K562 (cell line): ENCODE measurements at regions not wholly inside any gene's neighbourhood (a gene's known extent, or its start where the extent isn't known, plus 50 kb on each side); places are given as distances from the start of the nearest gene placed in this dataset.

Experiments used
- ATAC-seq: fragments of 200-7000 bp; cut with Tn5 transposase; 3 replicates; pipeline ENCODE4 v1.9.1; 2020; ENCODE audit warnings: moderate library complexity
- BruUV-seq: library from RNA; stranded (reverse); fragments of 400-500 nt; replicated peaks from 2 replicates; lab custom pipeline; 2021; lab: Mats Ljungman, UMichigan
- CTCF ChIA-PET: fragments of 300-600 bp; formaldehyde crosslinking; extraction: SDS; loops from one replicate; lab custom pipeline; 2021; ENCODE audit warnings: low intra/inter-chr PET ratio; lab: Yijun Ruan, JAX
- POLR2A ChIA-PET: fragments of 300-600, 350-650 bp; sonication (Branson Sonifier 250); formaldehyde crosslinking; extraction: SDS; loops from one replicate; lab custom pipeline; 2021; ENCODE audit warnings: antibody characterized with exemption, inconsistent platforms; lab: Yijun Ruan, JAX
- DNase-seq, 4 experiments: peaks; one replicate each; pipeline versions ENCODE4 v3.0.0 to v3.0.0-alpha.2; 2011 to 2018; ENCODE audit warnings: low spot score in 3 of 4, mixed read lengths in 3 of 4; ENCODE audit errors: extremely low read depth in 1 of 4
- FAIRE-seq: peaks from 2 replicates; lab custom pipeline; 2011; peaks lifted over from hg19 to GRCh38; lab: Jason Lieb, UNC
- H2AFZ ChIP-seq: 2 replicates; pipeline ENCODE4 v1.6.0; 2011; ENCODE audit warnings: low read depth, low read length, control low read depth, inconsistent platforms
- H3K27ac ChIP-seq: fragments of 200-600 bp; 3 replicates; pipeline ENCODE4 v1.8.0; 2011; ENCODE audit warnings: low read depth, mild to moderate bottlenecking, control low read depth, inconsistent platforms, low read length, moderate library complexity, mixed read lengths; ENCODE audit errors: extremely low read depth
- H3K27me3 ChIP-seq, 2 experiments: fragments of 300-600 bp in 1 of 2; 2 replicates in 1 of 2; 3 replicates in 1 of 2; pipeline versions ENCODE4 v1.6.0 to v1.8.0; 2011; ENCODE audit warnings: inconsistent platforms in 2 of 2, low read length in 2 of 2, mild to moderate bottlenecking in 1 of 2, mixed read lengths in 1 of 2, moderate library complexity in 1 of 2; ENCODE audit not compliant: control insufficient read depth in 2 of 2, insufficient read depth in 2 of 2
- H3K36me3 ChIP-seq: fragments of 300-600 bp; 3 replicates; pipeline ENCODE4 v1.8.0; 2011; ENCODE audit warnings: mild to moderate bottlenecking, low read length, inconsistent platforms; ENCODE audit not compliant: control insufficient read depth, insufficient read depth
- H3K4me1 ChIP-seq, 2 experiments: fragments of 200-600 bp in 1 of 2; replicated peaks in 1 of 2; 2 replicates in 1 of 2; 3 replicates in 1 of 2; pipeline versions ENCODE4 v1.5.1 to v1.8.0; 2011; ENCODE audit warnings: inconsistent platforms in 2 of 2, low read length in 2 of 2, mild to moderate bottlenecking in 1 of 2, mixed read lengths in 1 of 2, moderate library complexity in 1 of 2; ENCODE audit not compliant: control insufficient read depth in 2 of 2, insufficient read depth in 2 of 2
- H3K4me2 ChIP-seq: 2 replicates; pipeline ENCODE4 v1.6.1; 2011; ENCODE audit warnings: low read length, control low read depth, inconsistent platforms, mixed read lengths; ENCODE audit not compliant: insufficient read depth
- H3K4me3 ChIP-seq: fragments of 200-600 bp; sonication (generic), shearing (Covaris generic); 2 replicates; pipeline ENCODE4 v1.5.1; 2016; ENCODE audit warnings: control low read depth, inconsistent platforms
- H3K79me2 ChIP-seq: fragments of 200-600 bp; 3 replicates; pipeline ENCODE4 v1.8.0; 2011; ENCODE audit warnings: low read length, inconsistent platforms; ENCODE audit not compliant: control insufficient read depth, insufficient read depth
- H3K9ac ChIP-seq, 2 experiments: 2 replicates each; pipeline versions ENCODE4 v1.6.0 to v1.6.1; 2011; ENCODE audit warnings: low read depth in 2 of 2, low read length in 2 of 2, control low read depth in 1 of 2, inconsistent platforms in 1 of 2, mild to moderate bottlenecking in 1 of 2, mixed read lengths in 1 of 2; ENCODE audit not compliant: insufficient read depth in 1 of 2
- H3K9me1 ChIP-seq: one replicate; pipeline ENCODE4 v1.6.0; 2011; ENCODE audit warnings: inconsistent platforms, mild to moderate bottlenecking, low read length, moderate library complexity; ENCODE audit not compliant: control insufficient read depth, insufficient read depth
- H3K9me3 ChIP-seq: replicated peaks from 2 replicates; pipeline ENCODE4 v1.5.1; 2011; ENCODE audit warnings: low read depth, low read length, inconsistent platforms; ENCODE audit not compliant: control insufficient read depth, insufficient read depth
- H4K20me1 ChIP-seq: replicated peaks from 2 replicates; pipeline ENCODE4 v1.6.1; 2011; ENCODE audit warnings: low read length, inconsistent platforms, mixed read lengths; ENCODE audit not compliant: control insufficient read depth, insufficient read depth
- BRF2 ChIP-seq: IDR thresholded peaks from 3 replicates; pipeline ENCODE4 v1.6.1; 2011; ENCODE audit warnings: borderline replicate concordance, mild to moderate bottlenecking; ENCODE audit not compliant: insufficient read length, insufficient read depth
- CLOCK ChIP-seq: fragments of 250-450 bp; sonication (Bioruptor Pico); IDR thresholded peaks from 2 replicates; pipeline ENCODE4 v1.4.0; 2020; ENCODE audit warnings: mild to moderate bottlenecking, moderate library complexity, borderline replicate concordance
- ZNF518B ChIP-seq: fragments of 250-450 bp; sonication (Bioruptor Pico); IDR thresholded peaks from 2 replicates; pipeline ENCODE4 v1.5.0; 2021; ENCODE audit warnings: mild to moderate bottlenecking, moderate library complexity
- ZNF586 ChIP-seq: fragments of 450-650 bp; formaldehyde crosslinking; conservative IDR thresholded peaks from 2 replicates; pipeline ENCODE4 v1.4.0; 2020; ENCODE audit warnings: mild to moderate bottlenecking, moderate library complexity
- ZNF655 ChIP-seq: fragments of 250-450 bp; sonication (Bioruptor Pico); IDR thresholded peaks from 2 replicates; pipeline ENCODE4 v1.5.0; 2021
- WGBS: fragments of 100-300 bp; shearing (Covaris generic); methylation state at CpG from one replicate; pipeline ENCODE4 v1.1.6; 2016; ENCODE audit warnings: low coverage, mixed read lengths; ENCODE audit not compliant: insufficient coverage; ENCODE audit errors: missing lambda C conversion rate; 5-methylcytosine and 5-hydroxymethylcytosine counted together
- in situ Hi-C: fragments of 300-500 bp; cut with MboI; formaldehyde crosslinking; loops from 4 replicates; pipeline ENCODE4 v1.15.0; 2018; ENCODE audit warnings: inconsistent platforms, mixed read lengths
- intact Hi-C: fragments of 100-400 bp; cut with micrococcal nuclease; formaldehyde crosslinking; loops from 2 replicates; pipeline ENCODE4 v1.14.2; 2022

- Histone ChIP-seq H3K4me2 (no peak overlapping the region), H3K9me1 (no peaks in the 10 kb centered on the region), H3K4me3 (no peak overlapping the region), H3K79me2 (no peaks in the 10 kb centered on the region), H4K20me1 (no peaks in the 10 kb centered on the region), H3K36me3 (no peaks in the 10 kb centered on the region), H3K4me1 (no peaks in the 10 kb centered on the region), H2AFZ (no peak overlapping the region), H3K9ac (no peak overlapping the region), H3K9me3 (no peaks in the 10 kb centered on the region), H3K27ac (no peak overlapping the region), H3K27me3 (no peaks in the 10 kb centered on the region)
- BruUV-seq: no TSS peak
- ChIA-PET POLR2A (no interaction called here), CTCF (no interaction called here)
- no peak for FAIRE-seq
- WGBS: 0% methylated on average over 1 of the region's 1 CpG
- DNase-seq: no peak
- intact Hi-C loops: no loop called here
- in situ Hi-C loops: no loop called here
- no peak for ATAC-seq
- TF ChIP-seq ZNF518B (CRISPR knock-in tag) (no peak), CLOCK (CRISPR knock-in tag) (no peak), BRF2 (no peak), ZNF586 (CRISPR knock-in tag) (no peak), ZNF655 (CRISPR knock-in tag) (no peak)
These were observed 66.4 kb upstream of the MARCHF11 start for GRCh38 chr5:16245956-16246355.
